HepG2 (cell line): ENCODE measurements at regions not wholly inside any gene's neighbourhood (a gene's known extent, or its start where the extent isn't known, plus 50 kb on each side); places are given as distances from the start of the nearest gene placed in this dataset.

Experiments used
- NFYB ChIP-seq: sonication (generic); formaldehyde crosslinking; IDR thresholded peaks from 2 replicates; pipeline ENCODE4 v1.4.0; 2020; ENCODE audit warnings: missing genetic modification reagents
- PLSCR1 ChIP-seq: sonication (generic); formaldehyde crosslinking; IDR thresholded peaks from 2 replicates; pipeline ENCODE4 v1.5.0; 2020; ENCODE audit warnings: missing genetic modification reagents, mild to moderate bottlenecking, borderline replicate concordance
- POLR2AphosphoS5 ChIP-seq: IDR thresholded peaks from 2 replicates; pipeline ENCODE4 v1.6.1; 2012; ENCODE audit warnings: low read depth, low read length
- STAT5B ChIP-seq: sonication (generic); formaldehyde crosslinking; IDR thresholded peaks from 2 replicates; pipeline ENCODE4 v1.4.0; 2020; ENCODE audit warnings: missing genetic modification reagents
- ZNF281 ChIP-seq: sonication (generic); formaldehyde crosslinking; IDR thresholded peaks from 2 replicates; pipeline ENCODE4 v1.4.0; 2020; ENCODE audit warnings: missing genetic modification reagents, borderline replicate concordance
- ZNF768 ChIP-seq: sonication (generic); formaldehyde crosslinking; IDR thresholded peaks from 2 replicates; pipeline ENCODE4 v1.4.0; 2020; ENCODE audit warnings: missing genetic modification reagents

- TF ChIP-seq ZNF281 (CRISPR knock-in tag) (no peak), NFYB (CRISPR knock-in tag) (no peak), ZNF768 (CRISPR knock-in tag) (no peak), STAT5B (CRISPR knock-in tag) (no peak), PLSCR1 (CRISPR knock-in tag) (no peak), POLR2AphosphoS5 (no peak)
Measured at GRCh38 chr18:57286949-57287348, 65.4 kb upstream of the ST8SIA3 start.
